PFSK-1 (cell line): ENCODE measurements at regions not wholly inside any gene's neighbourhood (a gene's known extent, or its start where the extent isn't known, plus 50 kb on each side); places are given as distances from the start of the nearest gene placed in this dataset.

Experiments
- FOXP2 ChIP-seq: optimal IDR thresholded peaks from 2 replicates; pipeline ENCODE3; 2011; ENCODE audit warnings: borderline replicate concordance, control low read depth, inconsistent platforms; ENCODE audit not compliant: insufficient read depth; ENCODE audit errors: extremely low read length, extremely low read depth
- POLR2AphosphoS5 ChIP-seq: IDR thresholded peaks from 2 replicates; pipeline ENCODE4 v1.6.1; 2012; ENCODE audit warnings: low read depth, mild to moderate bottlenecking, control low read depth, low read length, moderate library complexity
- REST ChIP-seq, 2 experiments: IDR thresholded peaks; 2 replicates each; pipeline versions ENCODE4 v1.6.1 to v1.8.0; 2011 to 2012; ENCODE audit warnings: low read depth in 2 of 2, low read length in 2 of 2, control low read depth in 1 of 2, inconsistent platforms in 1 of 2, mild to moderate bottlenecking in 1 of 2, moderate library complexity in 1 of 2; ENCODE audit not compliant: insufficient read depth in 1 of 2
- SIN3A ChIP-seq: IDR thresholded peaks from 2 replicates; pipeline ENCODE4 v1.6.1; 2012; ENCODE audit warnings: mild to moderate bottlenecking, low read length, moderate library complexity, borderline replicate concordance; ENCODE audit not compliant: insufficient read depth
- TAF1 ChIP-seq: IDR thresholded peaks from 2 replicates; pipeline ENCODE4 v1.6.1; 2012; ENCODE audit warnings: low read length, control low read depth, borderline replicate concordance; ENCODE audit not compliant: insufficient read depth

- TF ChIP-seq FOXP2 (no peak), POLR2AphosphoS5 (no peak), REST (IDR thresholded peaks at IDR 0.05; ENCODE audit: insufficient read depth in 1 of 2, low read depth in 2 of 2, low read length in 2 of 2) (no peak), TAF1 (no peak), SIN3A (no peak)
Observed at GRCh38 chr20:39395478-39396291, 433.5 kb downstream of the DHX35 start.

- TF ChIP-seq FOXP2 (no peak), REST (IDR thresholded peaks at IDR 0.05; ENCODE audit: insufficient read depth in 1 of 2, low read depth in 2 of 2, low read length in 2 of 2) (no peak), TAF1 (no peak), SIN3A (no peak), POLR2AphosphoS5 (no peak)
Observed at GRCh38 chr20:39394461-39394860, 432.3 kb downstream of the DHX35 start.

GRCh38 chr20:39390186-39390585 lies 428.0 kb downstream of the DHX35 start:
- TF ChIP-seq SIN3A (no peak), REST (IDR thresholded peaks at IDR 0.05; ENCODE audit: insufficient read depth in 1 of 2, low read depth in 2 of 2, low read length in 2 of 2) (no peak), FOXP2 (no peak), TAF1 (no peak)

- TF ChIP-seq REST (IDR thresholded peaks at IDR 0.05; ENCODE audit: insufficient read depth in 1 of 2, low read depth in 2 of 2, low read length in 2 of 2) (no peak), POLR2AphosphoS5 (no peak), FOXP2 (no peak), TAF1 (no peak), SIN3A (no peak)
Observed at GRCh38 chr20:39381595-39381994, 419.5 kb downstream of the DHX35 start.

GRCh38 chr20:39378776-39379175 lies 416.6 kb downstream of the DHX35 start:
- no peak for TF ChIP-seq TAF1
- TF ChIP-seq FOXP2: no peak
